CD4-positive, alpha-beta memory T cell (primary cell): ENCODE measurements at regions not wholly inside any gene's neighbourhood (a gene's known extent, or its start where the extent isn't known, plus 50 kb on each side); places are given as distances from the start of the nearest gene placed in this dataset.

ENCODE experiments used
- CTCF ChIA-PET: fragments of 350-600 bp; sonication (Branson Sonifier 250); formaldehyde crosslinking; loops from one replicate; lab custom pipeline; 2021; ENCODE audit warnings: inconsistent platforms; ENCODE audit not compliant: partially characterized antibody; lab: Charles Lee
- POLR2A ChIA-PET: fragments of 350-600 bp; sonication (Branson Sonifier 250); formaldehyde crosslinking; loops from one replicate; lab custom pipeline; 2021; ENCODE audit not compliant: partially characterized antibody; lab: Charles Lee
- DNase-seq, 5 donors: peaks; one replicate each; pipeline versions ENCODE4 v3.0.0 to v3.0.0-alpha.2; 2020 to 2022; ENCODE audit warnings: mixed read lengths in 1 of 5
- H3K27ac ChIP-seq: one replicate; pipeline ENCODE4 v1.7.0; 2013; ENCODE audit warnings: low read depth, low read length
- H3K27me3 ChIP-seq: 2 replicates; pipeline ENCODE4 v1.7.0; 2013; ENCODE audit warnings: mild to moderate bottlenecking, low read length, moderate library complexity; ENCODE audit not compliant: insufficient read depth
- H3K36me3 ChIP-seq: 2 replicates; pipeline ENCODE4 v1.7.0; 2013; ENCODE audit warnings: mild to moderate bottlenecking, low read length, moderate library complexity; ENCODE audit not compliant: insufficient read depth
- H3K4me1 ChIP-seq: 2 replicates; pipeline ENCODE4 v1.7.0; 2013; ENCODE audit warnings: mild to moderate bottlenecking, low read length, moderate library complexity; ENCODE audit not compliant: insufficient read depth
- H3K4me3 ChIP-seq, 2 donors: one replicate each; pipeline ENCODE4 v1.7.0; 2013; ENCODE audit warnings: low read length in 2 of 2, mild to moderate bottlenecking in 1 of 2
- H3K9me3 ChIP-seq, 2 donors: one replicate each; pipeline ENCODE4 v1.7.0; 2013; ENCODE audit warnings: low read length in 2 of 2, control low read depth in 1 of 2; ENCODE audit not compliant: control insufficient read depth in 1 of 2
- H3K27ac Mint-ChIP-seq, 7 donors: one replicate each; pipeline ENCODE4 v1.8.0; 2020 to 2021; ENCODE audit warnings: mixed read lengths in 7 of 7, mild to moderate bottlenecking in 6 of 7, inconsistent platforms in 3 of 7, moderate library complexity in 3 of 7
- H3K27me3 Mint-ChIP-seq, 2 donors: one replicate each; pipeline ENCODE4 v1.8.0; 2020 to 2021; ENCODE audit warnings: mixed read lengths in 2 of 2
- H3K36me3 Mint-ChIP-seq, 2 donors: one replicate each; pipeline ENCODE4 v1.8.0; 2020 to 2021; ENCODE audit warnings: mixed read lengths in 2 of 2, inconsistent platforms in 1 of 2, mild to moderate bottlenecking in 1 of 2
- H3K4me1 Mint-ChIP-seq, 4 donors: one replicate each; pipeline ENCODE4 v1.8.0; 2020 to 2021; ENCODE audit warnings: mixed read lengths in 4 of 4, mild to moderate bottlenecking in 1 of 4
- H3K4me3 Mint-ChIP-seq, 8 donors: one replicate each; pipeline ENCODE4 v1.8.0; 2020 to 2021; ENCODE audit warnings: mixed read lengths in 8 of 8, mild to moderate bottlenecking in 7 of 8, moderate library complexity in 6 of 8, inconsistent platforms in 3 of 8
- H3K9me3 Mint-ChIP-seq, 8 donors: one replicate each; pipeline ENCODE4 v1.8.0; 2020 to 2021; ENCODE audit warnings: mixed read lengths in 8 of 8, mild to moderate bottlenecking in 5 of 8, inconsistent platforms in 3 of 8, moderate library complexity in 1 of 8
- intact Hi-C: fragments of 100-400 bp; cut with micrococcal nuclease; formaldehyde crosslinking; loops from one replicate; pipeline ENCODE4 v1.15.1; 2023

- peaks cover 2 to 15% (median 8%) of the 10 kb centered on the region in 8 donors for H3K9me3 Mint-ChIP-seq
- Histone ChIP-seq H3K27me3 (no peaks in the 10 kb centered on the region), H3K36me3 (no peaks in the 10 kb centered on the region), H3K27ac (no peak overlapping the region), H3K4me3 (no peak overlapping the region), H3K4me1 (peaks cover 45% of the 10 kb centered on the region), H3K9me3 (no peaks in the 10 kb centered on the region)
- ChIA-PET CTCF (interaction anchor here (0.7 to 2.7 kb wide), 5 partner anchors 12 to 320 kb away, joined by 3 to 10 read pairs (median 3); no protein-coding TSS in a partner anchor), POLR2A (interaction anchor here (1.0 to 2.6 kb wide), 4 partner anchors 87 to 265 kb away, joined by 3 to 11 read pairs (median 4); no protein-coding TSS in a partner anchor)
- peak overlapping the region in 3 of 7 donors; percentile 22 to 96 (median 41) for H3K27ac Mint-ChIP-seq
- no peak for DNase-seq
- H3K4me1 Mint-ChIP-seq: peaks cover 39 to 56% (median 44%) of the 10 kb centered on the region in 4 donors
- peaks cover 0 to 14% of the 10 kb centered on the region in 2 donors for H3K36me3 Mint-ChIP-seq
- H3K27me3 Mint-ChIP-seq: no peaks in the 10 kb centered on the region
- H3K4me3 Mint-ChIP-seq: peak overlapping the region in 1 of 8 donors; percentile 26
- intact Hi-C loops: loop anchor here (5.0 to 10.0 kb wide), 4 partner anchors 37 to 277 kb away; no protein-coding TSS in a partner anchor
Measured at GRCh38 chr2:171249689-171250088, 89.0 kb upstream of the TLK1 start.

GRCh38 chr2:171247741-171248662 is 87.3 kb upstream of the TLK1 start:
- Mint-ChIP-seq H3K27me3 (no peaks in the 10 kb centered on the region), H3K27ac (peak overlapping the region; percentile 38 to 96 (median 62)), H3K4me1 (peaks cover 39 to 61% (median 44%) of the 10 kb centered on the region in 4 donors), H3K9me3 (peaks cover 2 to 18% (median 12%) of the 10 kb centered on the region in 8 donors), H3K4me3 (peak overlapping the region; percentile 1 to 81 (median 69)), H3K36me3 (peaks cover 0 to 14% of the 10 kb centered on the region in 2 donors)
- intact Hi-C loops: loop anchor here (1.0 to 10.0 kb wide), 5 partner anchors 36 to 276 kb away; no protein-coding TSS in a partner anchor
- no peaks in the 10 kb centered on the region for H3K9me3 ChIP-seq
- no peaks in the 10 kb centered on the region for H3K27me3 ChIP-seq
- H3K4me3 ChIP-seq: no peak overlapping the region
- no peak overlapping the region for H3K27ac ChIP-seq
- no peaks in the 10 kb centered on the region for H3K36me3 ChIP-seq
- ChIA-PET CTCF (interaction anchor here (0.9 to 2.7 kb wide), 5 partner anchors 13 to 186 kb away, joined by 3 to 10 read pairs (median 4); partner anchors contain the start of genes DCAF17, METTL8 and TLK1), POLR2A (interaction anchor here (0.7 to 2.6 kb wide), 12 partner anchors 10 to 186 kb away, joined by 3 to 17 read pairs (median 3); partner anchors contain the start of genes DCAF17, METTL8 and TLK1)
- H3K4me1 ChIP-seq: peaks cover 45% of the 10 kb centered on the region
- DNase-seq: peak; percentile 65 to 79 (median 68)

- peaks cover 2 to 18% (median 12%) of the 10 kb centered on the region in 8 donors for H3K9me3 Mint-ChIP-seq
- peak overlapping the region in 1 of 8 donors; percentile 21 for H3K4me3 Mint-ChIP-seq
- Histone ChIP-seq H3K27ac (no peak overlapping the region), H3K9me3 (no peaks in the 10 kb centered on the region), H3K4me1 (peaks cover 44% of the 10 kb centered on the region), H3K36me3 (no peaks in the 10 kb centered on the region), H3K27me3 (no peaks in the 10 kb centered on the region), H3K4me3 (no peak overlapping the region)
- CTCF ChIA-PET: interaction anchor here (1.1 to 1.4 kb wide), 2 partner anchors 171 to 272 kb away, joined by 4 read pairs; no protein-coding TSS in a partner anchor
- DNase-seq: no peak
- H3K4me1 Mint-ChIP-seq: peaks cover 39 to 59% (median 44%) of the 10 kb centered on the region in 4 donors
- intact Hi-C loops: loop anchor here (5.0 to 10.0 kb wide), 4 partner anchors 33 to 273 kb away; no protein-coding TSS in a partner anchor
- peak overlapping the region in 2 of 7 donors; percentile 3 to 23 for H3K27ac Mint-ChIP-seq
- POLR2A ChIA-PET: interaction anchor here (1.1 kb wide), 1 partner anchor 85 kb away, joined by 3 read pairs; the partner anchor contains the start of gene TLK1
- H3K36me3 Mint-ChIP-seq: peaks cover 0 to 14% of the 10 kb centered on the region in 2 donors
- no peaks in the 10 kb centered on the region for H3K27me3 Mint-ChIP-seq
Measured at GRCh38 chr2:171244970-171245782, 84.5 kb upstream of the TLK1 start.

GRCh38 chr2:171244466-171244969 is 83.8 kb upstream of the TLK1 start:
- H3K9me3 ChIP-seq: no peaks in the 10 kb centered on the region
- H3K4me3 Mint-ChIP-seq: no peak overlapping the region
- no peaks in the 10 kb centered on the region for H3K27me3 ChIP-seq
- DNase-seq: no peak
- ChIA-PET CTCF (interaction anchor here (0.8 to 1.3 kb wide), 2 partner anchors 10 to 316 kb away, joined by 3 read pairs; partner anchors contain the start of gene GORASP2), POLR2A (interaction anchor here (0.7 kb wide), 1 partner anchor 81 kb away, joined by 3 read pairs; no protein-coding TSS in a partner anchor)
- H3K36me3 Mint-ChIP-seq: peaks cover 0 to 14% of the 10 kb centered on the region in 2 donors
- no peaks in the 10 kb centered on the region for H3K36me3 ChIP-seq
- H3K9me3 Mint-ChIP-seq: peaks cover 2 to 18% (median 12%) of the 10 kb centered on the region in 8 donors
- H3K4me3 ChIP-seq: no peak overlapping the region
- intact Hi-C loops: loop anchor here (10.0 kb wide), 1 partner anchor 170 kb away; no protein-coding TSS in a partner anchor
- H3K27ac ChIP-seq: no peak overlapping the region
- H3K4me1 Mint-ChIP-seq: peaks cover 35 to 52% (median 38%) of the 10 kb centered on the region in 4 donors
- H3K4me1 ChIP-seq: peaks cover 37% of the 10 kb centered on the region
- H3K27me3 Mint-ChIP-seq: no peaks in the 10 kb centered on the region
- peak overlapping the region in 1 of 7 donors; percentile 3 for H3K27ac Mint-ChIP-seq

- Mint-ChIP-seq H3K27ac (no peak overlapping the region), H3K27me3 (no peaks in the 10 kb centered on the region), H3K4me3 (no peak overlapping the region), H3K4me1 (peaks cover 18 to 31% (median 22%) of the 10 kb centered on the region in 4 donors), H3K9me3 (peaks cover 2 to 18% (median 12%) of the 10 kb centered on the region in 8 donors), H3K36me3 (peaks cover 0 to 10% of the 10 kb centered on the region in 2 donors)
- ChIA-PET CTCF (no interaction called here), POLR2A (no interaction called here)
- intact Hi-C loops: loop anchor here (10.0 kb wide), 1 partner anchor 173 kb away; no protein-coding TSS in a partner anchor
- H3K4me1 ChIP-seq: peaks cover 10% of the 10 kb centered on the region
- H3K27me3 ChIP-seq: no peaks in the 10 kb centered on the region
- no peaks in the 10 kb centered on the region for H3K9me3 ChIP-seq
- no peak overlapping the region for H3K4me3 ChIP-seq
- H3K36me3 ChIP-seq: no peaks in the 10 kb centered on the region
- no peak overlapping the region for H3K27ac ChIP-seq
- no peak for DNase-seq
Measured at GRCh38 chr2:171241771-171242170, 81.1 kb upstream of the TLK1 start.

- peaks cover 0 to 2% (median 0%) of the 10 kb centered on the region in 8 donors for H3K9me3 Mint-ChIP-seq
- no peak overlapping the region for H3K27ac Mint-ChIP-seq
- Histone ChIP-seq H3K27ac (no peak overlapping the region), H3K4me3 (no peak overlapping the region), H3K36me3 (no peaks in the 10 kb centered on the region), H3K4me1 (no peaks in the 10 kb centered on the region), H3K9me3 (no peaks in the 10 kb centered on the region), H3K27me3 (no peaks in the 10 kb centered on the region)
- intact Hi-C loops: no loop called here
- CTCF ChIA-PET: no interaction called here
- peaks cover 4 to 11% (median 9%) of the 10 kb centered on the region in 4 donors for H3K4me1 Mint-ChIP-seq
- no peak for DNase-seq
- H3K4me3 Mint-ChIP-seq: no peak overlapping the region
- POLR2A ChIA-PET: interaction anchor here (0.8 kb wide), 1 partner anchor 9 kb away, joined by 3 read pairs; no protein-coding TSS in a partner anchor
- H3K36me3 Mint-ChIP-seq: no peaks in the 10 kb centered on the region
- H3K27me3 Mint-ChIP-seq: peaks cover 1 to 3% of the 10 kb centered on the region in 2 donors
Measured at GRCh38 chr2:171238946-171239345, 78.3 kb upstream of the TLK1 start.
